ENCODE measurements at regions not wholly inside any gene's neighbourhood (a gene's known extent, or its start where the extent isn't known, plus 50 kb on each side); places are given as distances from the start of the nearest gene placed in this dataset.

- TF ChIP-seq TAF1 (IDR thresholded peaks at IDR 0.05; ENCODE audit: low read depth) (no peak), CREB1 (IDR thresholded peaks at IDR 0.05; ENCODE audit: low read depth) (no peak), RAD21 (IDR thresholded peaks at IDR 0.05; ENCODE audit: low read depth) (no peak), CEBPB (IDR thresholded peaks at IDR 0.05) (no peak), REST (IDR thresholded peaks at IDR 0.05; ENCODE audit: low read depth) (no peak), EGR1 (IDR thresholded peaks at IDR 0.05) (no peak), FOXM1 (IDR thresholded peaks at IDR 0.05; ENCODE audit: borderline replicate concordance, low read depth) (no peak), YY1 (IDR thresholded peaks at IDR 0.05; ENCODE audit: low read depth) (no peak), EP300 (IDR thresholded peaks at IDR 0.05; ENCODE audit: borderline replicate concordance) (no peak)
- TF ChIP-seq, protein P1, sequence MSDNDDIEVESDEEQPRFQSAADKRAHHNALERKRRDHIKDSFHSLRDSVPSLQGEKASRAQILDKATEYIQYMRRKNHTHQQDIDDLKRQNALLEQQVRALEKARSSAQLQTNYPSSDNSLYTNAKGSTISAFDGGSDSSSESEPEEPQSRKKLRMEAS (IDR thresholded peaks at IDR 0.05) = no peak
Measured at GRCh38 chr2:121004359-121004758, 268.7 kb downstream of the GLI2 start.
